ENCODE measurements at regions not wholly inside any gene's neighbourhood (a gene's known extent, or its start where the extent isn't known, plus 50 kb on each side); places are given as distances from the start of the nearest gene placed in this dataset.

DNA sequence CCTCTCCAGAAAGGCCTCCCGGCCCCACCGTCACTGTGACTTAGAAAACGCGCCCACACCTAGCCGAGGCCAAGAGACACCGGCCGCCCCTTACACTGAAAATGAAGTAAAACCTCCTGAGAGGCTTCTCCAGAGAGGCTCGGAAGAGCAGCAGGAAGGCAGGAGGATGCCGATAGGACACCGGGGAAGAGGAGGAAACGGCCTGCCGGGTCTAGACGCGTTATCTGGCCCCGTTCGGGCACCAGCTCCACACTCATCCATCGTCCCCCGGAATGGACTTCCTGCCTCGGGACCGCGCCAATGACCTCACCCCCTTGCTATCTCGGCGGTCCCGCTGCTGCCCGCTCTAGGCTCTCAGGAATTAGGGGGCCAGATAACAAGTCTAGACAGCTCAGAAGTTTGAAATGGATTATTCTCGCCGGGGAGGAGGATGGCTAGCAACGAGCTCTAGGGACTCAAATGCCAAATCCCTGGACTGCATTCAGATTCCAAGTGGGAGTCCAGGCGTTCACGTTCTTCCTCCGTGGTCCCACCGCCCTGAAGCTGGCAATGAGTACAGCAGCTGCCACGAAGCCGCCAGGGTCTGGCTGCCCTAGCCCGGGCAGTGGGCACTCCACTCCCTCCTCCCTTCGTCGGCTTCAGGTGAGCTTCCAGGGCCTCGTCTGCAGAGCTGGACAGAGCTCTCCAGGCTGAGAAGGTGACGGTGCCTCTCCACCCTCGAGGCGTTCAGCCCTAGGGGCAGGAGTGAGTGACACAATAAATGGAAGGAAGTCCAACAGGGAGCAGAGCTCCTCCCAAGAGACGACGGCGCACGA lies 350.9 kb downstream of the FOXL1 start:
- DNase-seq (ENCODE audit: low spot score) = no peak
- H3K4me1 Mint-ChIP-seq (ENCODE audit: low read depth) = peaks cover 43% of the 10 kb centered on the region
- H3K4me3 Mint-ChIP-seq (ENCODE audit: unreplicated experiment) = peak overlapping the region; percentile 13
- no peaks in the 10 kb centered on the region for H3K27me3 Mint-ChIP-seq (ENCODE audit: low read depth)
- H3K9me3 Mint-ChIP-seq (ENCODE audit: low read depth) = no peaks in the 10 kb centered on the region
- TF ChIP-seq, protein P1, sequence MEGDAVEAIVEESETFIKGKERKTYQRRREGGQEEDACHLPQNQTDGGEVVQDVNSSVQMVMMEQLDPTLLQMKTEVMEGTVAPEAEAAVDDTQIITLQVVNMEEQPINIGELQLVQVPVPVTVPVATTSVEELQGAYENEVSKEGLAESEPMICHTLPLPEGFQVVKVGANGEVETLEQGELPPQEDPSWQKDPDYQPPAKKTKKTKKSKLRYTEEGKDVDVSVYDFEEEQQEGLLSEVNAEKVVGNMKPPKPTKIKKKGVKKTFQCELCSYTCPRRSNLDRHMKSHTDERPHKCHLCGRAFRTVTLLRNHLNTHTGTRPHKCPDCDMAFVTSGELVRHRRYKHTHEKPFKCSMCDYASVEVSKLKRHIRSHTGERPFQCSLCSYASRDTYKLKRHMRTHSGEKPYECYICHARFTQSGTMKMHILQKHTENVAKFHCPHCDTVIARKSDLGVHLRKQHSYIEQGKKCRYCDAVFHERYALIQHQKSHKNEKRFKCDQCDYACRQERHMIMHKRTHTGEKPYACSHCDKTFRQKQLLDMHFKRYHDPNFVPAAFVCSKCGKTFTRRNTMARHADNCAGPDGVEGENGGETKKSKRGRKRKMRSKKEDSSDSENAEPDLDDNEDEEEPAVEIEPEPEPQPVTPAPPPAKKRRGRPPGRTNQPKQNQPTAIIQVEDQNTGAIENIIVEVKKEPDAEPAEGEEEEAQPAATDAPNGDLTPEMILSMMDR (IDR thresholded peaks at IDR 0.05) = no peak
- no peaks in the 10 kb centered on the region for H3K36me3 Mint-ChIP-seq (ENCODE audit: low read depth)
- peak overlapping the region; percentile 88 for H3K27ac Mint-ChIP-seq (ENCODE audit: unreplicated experiment)

DNA sequence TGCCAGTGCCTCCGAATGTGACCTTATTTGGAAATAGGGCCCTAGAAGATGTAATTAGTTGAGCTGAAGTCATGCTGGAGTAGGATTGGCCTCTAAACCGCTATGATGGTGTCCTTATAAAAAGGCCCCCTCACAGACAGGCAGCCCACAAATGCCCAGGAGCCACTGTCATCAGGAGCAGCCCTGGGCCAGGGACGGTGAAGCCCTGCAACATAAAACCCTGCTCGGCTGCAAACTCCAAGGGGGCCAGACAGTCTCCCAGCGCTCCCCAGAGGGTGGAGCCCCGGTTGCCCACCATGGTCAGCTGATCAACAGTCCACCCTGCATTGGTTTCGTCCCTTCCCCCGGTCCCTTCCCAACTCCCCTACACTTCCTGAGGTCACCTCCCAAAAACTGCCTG lies 351.7 kb downstream of the FOXL1 start:
- Mint-ChIP-seq H3K4me3 (ENCODE audit: unreplicated experiment) (no peak overlapping the region), H3K9me3 (ENCODE audit: low read depth) (no peaks in the 10 kb centered on the region), H3K27me3 (ENCODE audit: low read depth) (no peaks in the 10 kb centered on the region), H3K36me3 (ENCODE audit: low read depth) (no peaks in the 10 kb centered on the region), H3K4me1 (ENCODE audit: low read depth) (peaks cover 42% of the 10 kb centered on the region), H3K27ac (ENCODE audit: unreplicated experiment) (peak overlapping the region; percentile 88)
- DNase-seq (ENCODE audit: low spot score) = no peak
- TF ChIP-seq, protein P1 (IDR thresholded peaks at IDR 0.05) = no peak

DNA sequence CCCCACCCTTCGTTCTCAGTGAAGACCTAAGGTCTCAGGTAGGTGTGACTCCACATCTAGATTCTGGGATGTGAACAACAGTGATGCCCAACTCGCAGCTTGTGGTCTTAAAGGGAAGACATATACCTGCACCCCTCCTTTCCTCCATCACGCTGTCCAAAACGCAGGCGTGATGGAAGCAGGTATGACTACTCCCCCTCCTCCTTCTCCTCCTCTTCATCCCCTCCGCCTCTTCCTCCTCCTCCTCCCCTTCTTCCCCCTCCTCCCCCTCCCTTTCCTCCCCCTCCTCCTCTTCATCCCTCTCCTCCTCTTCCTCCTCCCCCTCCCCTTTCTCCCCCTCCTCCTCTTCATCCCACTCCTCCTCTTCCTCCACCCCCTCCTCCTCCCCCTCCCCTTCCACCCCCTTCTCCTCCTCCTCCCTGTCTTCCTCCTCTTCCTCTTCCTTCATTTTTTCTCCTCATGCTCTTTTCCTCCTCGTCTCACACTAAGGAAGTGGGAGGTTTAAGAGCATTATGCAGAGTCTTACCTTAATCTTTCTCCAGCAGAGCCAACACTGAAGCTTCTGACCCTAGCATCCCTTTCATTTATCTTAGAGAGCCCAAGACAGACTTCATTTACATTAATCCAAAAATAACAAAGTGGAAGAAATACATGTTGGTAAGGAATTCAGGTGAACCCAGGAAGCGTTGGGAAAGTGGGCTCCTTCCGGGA lies 352.5 kb downstream of the FOXL1 start:
- H3K4me1 Mint-ChIP-seq (ENCODE audit: low read depth) = peaks cover 41% of the 10 kb centered on the region
- no peaks in the 10 kb centered on the region for H3K36me3 Mint-ChIP-seq (ENCODE audit: low read depth)
- TF ChIP-seq, protein P1 (IDR thresholded peaks at IDR 0.05) = no peak
- no peak overlapping the region for H3K4me3 Mint-ChIP-seq (ENCODE audit: unreplicated experiment)
- no peak for DNase-seq (ENCODE audit: low spot score)
- H3K27ac Mint-ChIP-seq (ENCODE audit: unreplicated experiment) = no peak overlapping the region
- no peaks in the 10 kb centered on the region for H3K27me3 Mint-ChIP-seq (ENCODE audit: low read depth)
- no peaks in the 10 kb centered on the region for H3K9me3 Mint-ChIP-seq (ENCODE audit: low read depth)

DNA sequence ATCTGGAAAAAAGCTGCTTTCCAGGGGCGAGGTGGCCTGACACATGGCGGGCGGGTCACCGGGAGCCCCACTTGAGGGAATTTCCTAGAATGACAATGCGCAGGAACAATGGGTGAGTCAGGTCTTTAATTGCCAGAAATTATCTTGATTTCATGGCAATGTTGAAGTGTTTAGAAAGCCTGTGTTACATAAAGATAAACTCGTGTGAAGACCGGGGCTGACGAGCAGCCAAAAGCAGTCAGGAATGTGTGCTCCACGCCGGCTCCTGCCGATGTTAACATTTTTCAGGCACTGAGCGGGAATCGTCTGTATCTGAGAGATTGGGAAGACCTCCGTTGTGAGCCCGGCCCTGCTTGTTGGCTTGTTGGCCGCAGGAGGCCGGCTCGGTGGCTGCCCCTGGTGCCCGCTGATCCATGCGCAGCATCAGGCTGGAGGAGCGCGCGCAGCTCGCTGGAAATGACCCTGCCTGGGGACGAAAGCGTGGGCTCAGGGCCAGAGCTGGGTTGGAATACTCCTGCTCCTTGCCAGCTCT lies 353.1 kb downstream of the FOXL1 start:
- no peak overlapping the region for H3K4me3 Mint-ChIP-seq (ENCODE audit: unreplicated experiment)
- no peaks in the 10 kb centered on the region for H3K36me3 Mint-ChIP-seq (ENCODE audit: low read depth)
- TF ChIP-seq, protein P1 (IDR thresholded peaks at IDR 0.05) = no peak
- no peaks in the 10 kb centered on the region for H3K27me3 Mint-ChIP-seq (ENCODE audit: low read depth)
- no peak for DNase-seq (ENCODE audit: low spot score)
- no peaks in the 10 kb centered on the region for H3K9me3 Mint-ChIP-seq (ENCODE audit: low read depth)
- no peak overlapping the region for H3K27ac Mint-ChIP-seq (ENCODE audit: unreplicated experiment)
- peaks cover 36% of the 10 kb centered on the region for H3K4me1 Mint-ChIP-seq (ENCODE audit: low read depth)

DNA sequence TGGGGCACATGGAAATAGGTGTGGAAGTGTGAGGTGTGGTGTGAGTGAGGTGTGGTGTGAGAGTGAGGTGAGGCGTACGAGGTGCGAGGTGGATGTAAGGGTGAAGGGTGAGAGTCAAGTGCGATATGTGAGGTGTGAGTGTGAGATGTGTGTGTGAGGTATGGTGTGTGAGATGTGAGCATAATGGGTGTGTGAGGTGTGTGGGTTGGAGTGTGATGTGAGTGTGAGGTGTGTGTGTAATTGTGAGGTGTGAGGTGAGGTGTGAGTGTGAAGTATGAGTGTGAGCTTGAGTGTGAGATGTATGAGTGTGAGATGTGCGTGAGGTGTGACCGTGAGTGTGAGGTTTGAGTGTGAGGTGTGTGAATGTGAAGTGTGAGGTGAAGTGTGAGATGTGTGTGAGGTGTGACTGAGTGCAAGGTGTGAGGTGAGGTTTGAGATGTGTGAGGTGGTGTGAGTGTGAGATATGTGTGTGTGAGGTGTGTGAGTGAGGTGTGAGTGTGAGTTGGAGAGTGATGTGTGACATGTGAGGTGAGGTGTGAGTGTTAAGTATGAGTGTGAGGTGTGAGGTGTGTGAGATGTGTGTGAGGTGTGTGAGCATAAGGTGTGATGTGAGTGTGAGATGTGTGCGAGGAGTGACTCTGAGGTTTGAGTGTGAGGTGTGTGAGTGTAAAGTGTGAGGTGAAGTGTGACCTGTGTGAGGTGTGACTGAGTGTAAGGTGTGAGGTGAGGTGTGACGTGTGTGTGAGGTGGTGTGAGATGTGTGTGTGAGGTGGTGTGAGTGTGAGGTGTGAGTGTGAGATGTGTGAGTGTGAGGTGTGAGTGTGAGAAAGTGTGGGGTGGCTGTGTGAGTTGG lies 354.0 kb downstream of the FOXL1 start:
- TF ChIP-seq, protein P1 (IDR thresholded peaks at IDR 0.05) = no peak
- Mint-ChIP-seq H3K4me3 (ENCODE audit: unreplicated experiment) (no peak overlapping the region), H3K27me3 (ENCODE audit: low read depth) (no peaks in the 10 kb centered on the region), H3K4me1 (ENCODE audit: low read depth) (peaks cover 39% of the 10 kb centered on the region), H3K36me3 (ENCODE audit: low read depth) (no peaks in the 10 kb centered on the region), H3K9me3 (ENCODE audit: low read depth) (no peaks in the 10 kb centered on the region), H3K27ac (ENCODE audit: unreplicated experiment) (no peak overlapping the region)
- no peak for DNase-seq (ENCODE audit: low spot score)
